HT-29 (cell line): ENCODE measurements at regions not wholly inside any gene's neighbourhood (a gene's known extent, or its start where the extent isn't known, plus 50 kb on each side); places are given as distances from the start of the nearest gene placed in this dataset.
A peak's percentile ranks its signal among the peaks of the same experiment; 100 is the strongest.
"Not testable (repeated sequence)": the region's sequence is repeated elsewhere in the genome, so short reads cannot be mapped to it uniquely, and the experiment has no call there.

ENCODE experiments used
- DNase-seq: peaks from one replicate; pipeline ENCODE4 v3.0.0-alpha.2; 2015; ENCODE audit warnings: low spot score

GRCh38 chrX:88828011-88828410 is 81.0 kb downstream of the CPXCR1 start:
- DNase-seq: no peak

- DNase-seq: no peak
These were observed 83.1 kb downstream of the CPXCR1 start for GRCh38 chrX:88830111-88830510.

GRCh38 chrX:88837721-88838120 is 90.7 kb downstream of the CPXCR1 start:
- peak; percentile 2 for DNase-seq

- DNase-seq: no peak
These were observed 91.4 kb downstream of the CPXCR1 start for GRCh38 chrX:88838392-88838791.

GRCh38 chrX:88843841-88844240 is 96.8 kb downstream of the CPXCR1 start:
- DNase-seq: not testable (repeated sequence)

GRCh38 chrX:88853925-88854324 is 106.9 kb downstream of the CPXCR1 start:
- no peak for DNase-seq

- DNase-seq: no peak
These were observed 116.7 kb downstream of the CPXCR1 start for GRCh38 chrX:88863726-88864125.

- no peak for DNase-seq
These were observed 118.6 kb downstream of the CPXCR1 start for GRCh38 chrX:88865634-88866033.

GRCh38 chrX:88881536-88881935 is 134.5 kb downstream of the CPXCR1 start:
- no peak for DNase-seq

- no peak for DNase-seq
These were observed 136.2 kb downstream of the CPXCR1 start for GRCh38 chrX:88883200-88883599.

GRCh38 chrX:88886908-88887307 is 139.9 kb downstream of the CPXCR1 start:
- DNase-seq: no peak

GRCh38 chrX:88903989-88904718 is 157.1 kb downstream of the CPXCR1 start:
- no peak for DNase-seq

GRCh38 chrX:88908056-88908455 is 161.0 kb downstream of the CPXCR1 start:
- DNase-seq: no peak

- no peak for DNase-seq
These were observed 190.6 kb downstream of the CPXCR1 start for GRCh38 chrX:88937616-88938015.

- no peak for DNase-seq
These were observed 193.9 kb downstream of the CPXCR1 start for GRCh38 chrX:88940904-88941303.

- DNase-seq: no peak
These were observed 197.6 kb downstream of the CPXCR1 start for GRCh38 chrX:88944661-88945060.

- DNase-seq: not testable (repeated sequence)
These were observed 209.0 kb downstream of the CPXCR1 start for GRCh38 chrX:88956059-88956458.

- DNase-seq: no peak
These were observed 230.8 kb downstream of the CPXCR1 start for GRCh38 chrX:88977835-88978234.

GRCh38 chrX:88982183-88982582 is 235.2 kb downstream of the CPXCR1 start:
- DNase-seq: no peak

- DNase-seq: no peak
These were observed 235.9 kb downstream of the CPXCR1 start for GRCh38 chrX:88982933-88983332.

GRCh38 chrX:88988796-88989195 is 241.8 kb downstream of the CPXCR1 start:
- no peak for DNase-seq

- no peak for DNase-seq
These were observed 244.0 kb downstream of the CPXCR1 start for GRCh38 chrX:88990882-88991582.

GRCh38 chrX:88991583-88992132 is 244.6 kb downstream of the CPXCR1 start:
- DNase-seq: no peak
